ENCODE measurements at regions not wholly inside any gene's neighbourhood (a gene's known extent, or its start where the extent isn't known, plus 50 kb on each side); places are given as distances from the start of the nearest gene placed in this dataset.

DNA sequence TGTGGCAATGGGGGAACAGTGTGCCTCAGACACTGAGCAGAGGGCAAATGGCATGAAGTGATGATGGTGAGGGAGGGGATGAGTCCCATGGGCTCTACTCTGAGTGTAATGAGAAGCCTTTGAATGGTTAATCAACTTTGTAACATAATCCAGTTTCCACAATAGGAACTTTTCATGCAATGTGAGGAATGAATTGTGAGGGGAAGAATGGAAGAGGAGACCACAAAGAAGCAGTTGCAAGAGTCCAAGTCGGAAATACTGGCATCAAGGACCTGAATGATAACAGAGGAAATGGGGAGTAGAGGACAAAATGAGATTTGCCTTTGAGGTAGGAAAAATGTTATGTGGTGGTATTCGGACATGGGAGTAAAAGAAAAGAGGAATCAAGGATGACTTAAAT, 476.9 kb upstream of the PRICKLE1 start:
- TF ChIP-seq, protein P1, sequence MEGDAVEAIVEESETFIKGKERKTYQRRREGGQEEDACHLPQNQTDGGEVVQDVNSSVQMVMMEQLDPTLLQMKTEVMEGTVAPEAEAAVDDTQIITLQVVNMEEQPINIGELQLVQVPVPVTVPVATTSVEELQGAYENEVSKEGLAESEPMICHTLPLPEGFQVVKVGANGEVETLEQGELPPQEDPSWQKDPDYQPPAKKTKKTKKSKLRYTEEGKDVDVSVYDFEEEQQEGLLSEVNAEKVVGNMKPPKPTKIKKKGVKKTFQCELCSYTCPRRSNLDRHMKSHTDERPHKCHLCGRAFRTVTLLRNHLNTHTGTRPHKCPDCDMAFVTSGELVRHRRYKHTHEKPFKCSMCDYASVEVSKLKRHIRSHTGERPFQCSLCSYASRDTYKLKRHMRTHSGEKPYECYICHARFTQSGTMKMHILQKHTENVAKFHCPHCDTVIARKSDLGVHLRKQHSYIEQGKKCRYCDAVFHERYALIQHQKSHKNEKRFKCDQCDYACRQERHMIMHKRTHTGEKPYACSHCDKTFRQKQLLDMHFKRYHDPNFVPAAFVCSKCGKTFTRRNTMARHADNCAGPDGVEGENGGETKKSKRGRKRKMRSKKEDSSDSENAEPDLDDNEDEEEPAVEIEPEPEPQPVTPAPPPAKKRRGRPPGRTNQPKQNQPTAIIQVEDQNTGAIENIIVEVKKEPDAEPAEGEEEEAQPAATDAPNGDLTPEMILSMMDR (IDR thresholded peaks at IDR 0.05; ENCODE audit: control insufficient read depth, insufficient read depth, low read depth, low read length, missing control alignments): no peak
- no peak for DNase-seq (ENCODE audit: low read depth)
- no peak overlapping the region for H3K4me3 ChIP-seq (ENCODE audit: control insufficient read depth, low read depth, low read length)

DNA sequence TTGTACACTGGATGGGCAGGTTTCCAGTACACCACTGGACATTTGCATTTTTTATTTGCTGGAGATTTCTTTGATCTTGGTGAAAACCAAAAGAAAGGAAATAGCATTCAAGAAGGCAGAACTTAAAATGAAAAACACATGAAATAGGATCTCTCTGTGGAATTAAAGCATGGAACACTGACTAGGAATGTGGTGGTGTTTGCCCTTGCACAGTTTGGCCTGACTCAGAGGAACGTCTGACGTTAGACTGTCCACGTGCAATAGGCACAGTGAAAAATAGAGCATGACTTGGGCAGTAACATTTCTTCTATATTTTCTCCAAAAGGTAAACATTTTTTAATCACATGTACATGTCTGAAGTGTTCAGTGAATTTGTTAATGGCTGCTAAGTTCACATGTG, 474.1 kb upstream of the PRICKLE1 start:
- DNase-seq (ENCODE audit: low read depth): peak; percentile 33
- no peak overlapping the region for H3K4me3 ChIP-seq (ENCODE audit: control insufficient read depth, low read depth, low read length)
- TF ChIP-seq, protein P1 (IDR thresholded peaks at IDR 0.05; ENCODE audit: control insufficient read depth, insufficient read depth, low read depth, low read length, missing control alignments): no peak

DNA sequence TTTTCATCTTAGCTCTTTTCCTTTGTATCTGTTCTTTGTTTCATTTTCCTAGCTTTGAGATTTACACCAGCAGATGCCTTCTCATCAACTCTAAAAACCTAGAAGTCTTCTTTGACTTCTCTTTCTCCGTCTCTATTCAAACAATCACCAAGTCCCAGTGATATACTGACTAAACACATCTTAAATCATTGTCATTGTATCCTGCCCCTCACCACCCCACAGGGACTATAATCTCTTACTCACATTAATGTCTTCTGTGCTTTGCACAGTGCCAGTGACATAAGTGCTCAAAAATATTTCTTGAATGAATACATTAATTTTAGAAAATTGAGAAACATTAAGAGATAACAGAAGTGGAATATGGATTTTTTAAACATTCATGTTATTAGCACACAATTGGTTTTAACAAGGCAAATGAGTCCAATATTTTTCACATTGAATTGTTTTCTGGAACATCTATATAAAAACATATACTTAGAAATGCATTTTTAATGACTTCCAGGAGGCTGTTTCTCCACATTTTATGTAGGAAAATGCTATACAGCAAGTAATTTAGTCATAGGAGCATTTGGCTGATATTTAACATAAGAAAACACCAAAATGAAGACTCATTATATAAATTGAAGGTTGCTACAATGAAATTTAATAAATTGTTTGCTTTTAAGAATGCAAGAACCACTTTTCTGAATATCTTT, 472.8 kb upstream of the PRICKLE1 start:
- TF ChIP-seq, protein P1 (IDR thresholded peaks at IDR 0.05; ENCODE audit: control insufficient read depth, insufficient read depth, low read depth, low read length, missing control alignments): no peak
- DNase-seq (ENCODE audit: low read depth): no peak
- H3K4me3 ChIP-seq (ENCODE audit: control insufficient read depth, low read depth, low read length): no peak overlapping the region

DNA sequence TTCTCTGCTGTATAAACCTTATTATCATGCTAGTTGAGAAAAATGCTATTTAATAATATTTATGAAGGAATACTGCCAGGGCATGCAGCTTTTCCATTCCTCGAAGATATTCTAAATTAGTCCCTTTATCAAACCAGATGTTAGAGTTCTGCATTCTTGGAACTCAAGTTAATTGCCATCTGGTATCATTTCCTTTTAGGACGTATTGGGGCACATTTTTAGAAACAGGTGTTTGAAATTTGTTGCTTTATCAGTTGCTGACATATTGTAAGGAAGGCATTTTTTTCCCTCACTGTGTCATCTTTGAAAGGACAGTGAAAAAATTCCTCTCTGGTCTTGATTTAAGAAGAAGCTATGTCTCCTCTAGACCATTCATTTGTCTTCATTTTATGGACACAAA, 471.2 kb upstream of the PRICKLE1 start:
- no peak for DNase-seq (ENCODE audit: low read depth)
- no peak overlapping the region for H3K4me3 ChIP-seq (ENCODE audit: control insufficient read depth, low read depth, low read length)
- TF ChIP-seq, protein P1 (IDR thresholded peaks at IDR 0.05; ENCODE audit: control insufficient read depth, insufficient read depth, low read depth, low read length, missing control alignments): no peak

DNA sequence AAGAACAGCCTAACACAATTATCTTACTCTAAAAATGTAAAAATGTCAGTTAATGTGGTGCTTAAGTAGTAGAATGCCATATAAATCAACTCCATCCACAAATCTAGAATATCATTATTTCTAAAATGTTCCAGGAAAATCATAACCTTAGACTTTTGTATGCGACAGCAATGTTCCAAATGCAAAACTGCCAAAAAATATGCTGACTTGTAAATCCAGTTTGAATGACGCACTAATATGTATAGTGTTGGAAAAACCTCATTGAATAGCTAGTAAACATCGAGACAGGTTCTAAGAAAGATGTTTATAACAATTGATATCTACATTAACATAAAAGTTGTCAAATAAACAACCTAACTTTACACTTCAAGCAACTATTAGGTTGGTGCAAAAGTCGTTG, 469.1 kb upstream of the PRICKLE1 start:
- no peak for DNase-seq (ENCODE audit: low read depth)
- TF ChIP-seq, protein P1 (IDR thresholded peaks at IDR 0.05; ENCODE audit: control insufficient read depth, insufficient read depth, low read depth, low read length, missing control alignments): no peak
- no peak overlapping the region for H3K4me3 ChIP-seq (ENCODE audit: control insufficient read depth, low read depth, low read length)

DNA sequence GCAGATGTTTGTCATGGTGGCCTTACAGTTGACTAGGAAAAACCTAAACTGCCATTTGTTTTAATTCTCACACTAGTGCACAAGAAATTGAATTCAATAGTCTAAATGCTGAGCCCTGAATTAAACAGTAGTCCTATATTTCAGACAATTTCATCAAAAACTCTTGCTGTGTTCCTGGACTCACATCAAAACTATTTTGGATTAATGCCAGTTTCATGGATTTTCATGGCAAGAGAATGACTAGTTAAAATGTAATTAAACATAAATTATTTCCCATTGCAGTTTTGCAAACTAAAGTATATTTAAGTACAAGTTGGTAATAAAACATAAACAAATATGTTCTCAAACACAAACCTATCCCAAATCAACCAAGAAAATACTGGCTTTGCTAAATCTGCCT, 468.0 kb upstream of the PRICKLE1 start:
- H3K4me3 ChIP-seq (ENCODE audit: control insufficient read depth, low read depth, low read length): no peak overlapping the region
- TF ChIP-seq, protein P1 (IDR thresholded peaks at IDR 0.05; ENCODE audit: control insufficient read depth, insufficient read depth, low read depth, low read length, missing control alignments): no peak
- DNase-seq (ENCODE audit: low read depth): no peak

All from AG09309 (cell line).